Urinary bladder (tissue), 3 donors: ENCODE measurements at regions not wholly inside any gene's neighbourhood (a gene's known extent, or its start where the extent isn't known, plus 50 kb on each side); places are given as distances from the start of the nearest gene placed in this dataset.

Source experiments
- DNase-seq: peaks from one replicate; pipeline ENCODE4 v3.0.0-alpha.2; 2015; ENCODE audit errors: extremely low spot score
- H3K27ac ChIP-seq: one replicate; pipeline ENCODE4 v1.5.1; 2013; ENCODE audit warnings: low read depth, mild to moderate bottlenecking, moderate library complexity
- H3K36me3 ChIP-seq: one replicate; pipeline ENCODE4 v1.6.1; 2013; ENCODE audit warnings: mild to moderate bottlenecking, moderate library complexity; ENCODE audit not compliant: insufficient read depth
- H3K4me1 ChIP-seq: one replicate; pipeline ENCODE4 v1.6.1; 2013; ENCODE audit warnings: mild to moderate bottlenecking, moderate library complexity; ENCODE audit not compliant: insufficient read depth
- H3K4me3 ChIP-seq: one replicate; pipeline ENCODE4 v1.5.1; 2013; ENCODE audit warnings: low read depth, low read length
- WGBS: extraction: QIAGEN DNeasy Blood & Tissue Kit; methylation state at CpG from one replicate; pipeline ENCODE4 v1.1.7; 2013; 5-methylcytosine and 5-hydroxymethylcytosine counted together
- donor health status: healthy with polysubstance abuse.
- donor health status: healthy.

- no peak for DNase-seq
- no peaks in the 10 kb centered on the region for H3K36me3 ChIP-seq
- no peak overlapping the region for H3K27ac ChIP-seq
Measured at GRCh38 chr4:81666491-81666890, 194.8 kb upstream of the RASGEF1B start.

GRCh38 chr4:81665649-81666048 is 193.9 kb upstream of the RASGEF1B start:
- H3K4me3 ChIP-seq = no peak overlapping the region
- no peaks in the 10 kb centered on the region for H3K4me1 ChIP-seq
- WGBS = 92% methylated on average over 1 of the region's 1 CpG
- H3K36me3 ChIP-seq = no peaks in the 10 kb centered on the region
- no peak overlapping the region for H3K27ac ChIP-seq
- no peak for DNase-seq

More at GRCh38 chr4:81666491-81666890, 194.8 kb upstream of the RASGEF1B start:
- H3K4me1 ChIP-seq = no peaks in the 10 kb centered on the region
- no peak overlapping the region for H3K4me3 ChIP-seq

GRCh38 chr4:81665045-81665444 is 193.3 kb upstream of the RASGEF1B start:
- no peaks in the 10 kb centered on the region for H3K36me3 ChIP-seq
- no peak overlapping the region for H3K4me3 ChIP-seq
- no peaks in the 10 kb centered on the region for H3K4me1 ChIP-seq
- no peak overlapping the region for H3K27ac ChIP-seq
- DNase-seq = no peak

- WGBS = 63% methylated on average over 4 of the region's 4 CpGs
- Histone ChIP-seq H3K27ac (no peak overlapping the region), H3K36me3 (no peaks in the 10 kb centered on the region), H3K4me1 (no peaks in the 10 kb centered on the region), H3K4me3 (no peak overlapping the region)
- DNase-seq = no peak
Measured at GRCh38 chr4:81664079-81664478, 192.4 kb upstream of the RASGEF1B start.

- Histone ChIP-seq H3K36me3 (no peaks in the 10 kb centered on the region), H3K27ac (no peak overlapping the region), H3K4me1 (no peaks in the 10 kb centered on the region), H3K4me3 (no peak overlapping the region)
- 74% methylated on average over 2 of the region's 2 CpGs for WGBS
- DNase-seq = no peak
Measured at GRCh38 chr4:81663368-81663767, 191.7 kb upstream of the RASGEF1B start.

- no peak overlapping the region for H3K27ac ChIP-seq
- DNase-seq = no peak
- H3K4me3 ChIP-seq = no peak overlapping the region
- H3K4me1 ChIP-seq = no peaks in the 10 kb centered on the region
- H3K36me3 ChIP-seq = no peaks in the 10 kb centered on the region
Measured at GRCh38 chr4:81659051-81659450, 187.3 kb upstream of the RASGEF1B start.

GRCh38 chr4:81652069-81652478 is 180.4 kb upstream of the RASGEF1B start:
- Histone ChIP-seq H3K4me3 (no peak overlapping the region), H3K27ac (no peak overlapping the region), H3K4me1 (no peaks in the 10 kb centered on the region), H3K36me3 (no peaks in the 10 kb centered on the region)
- DNase-seq = no peak
- WGBS = 87% methylated on average over 2 of the region's 2 CpGs

- no peak for DNase-seq
- Histone ChIP-seq H3K36me3 (no peaks in the 10 kb centered on the region), H3K27ac (no peak overlapping the region), H3K4me1 (no peaks in the 10 kb centered on the region), H3K4me3 (no peak overlapping the region)
- WGBS = 49% methylated on average over 1 of the region's 1 CpG
Measured at GRCh38 chr4:81651243-81651899, 179.7 kb upstream of the RASGEF1B start.

- no peak overlapping the region for H3K27ac ChIP-seq
- H3K4me1 ChIP-seq = no peaks in the 10 kb centered on the region
- no peak overlapping the region for H3K4me3 ChIP-seq
- DNase-seq = no peak
- no peaks in the 10 kb centered on the region for H3K36me3 ChIP-seq
- WGBS = 50% methylated on average over 3 of the region's 3 CpGs
Measured at GRCh38 chr4:81650606-81651242, 179.0 kb upstream of the RASGEF1B start.

- no peak for DNase-seq
- Histone ChIP-seq H3K36me3 (no peaks in the 10 kb centered on the region), H3K27ac (no peak overlapping the region), H3K4me1 (no peaks in the 10 kb centered on the region), H3K4me3 (no peak overlapping the region)
- WGBS = 52% methylated on average over 4 of the region's 4 CpGs
Measured at GRCh38 chr4:81648576-81649275, 177.0 kb upstream of the RASGEF1B start.

GRCh38 chr4:81647388-81647787 is 175.7 kb upstream of the RASGEF1B start:
- no peak for DNase-seq
- Histone ChIP-seq H3K27ac (no peak overlapping the region), H3K4me3 (no peak overlapping the region), H3K36me3 (no peaks in the 10 kb centered on the region), H3K4me1 (no peaks in the 10 kb centered on the region)
- WGBS = 91% methylated on average over 2 of the region's 2 CpGs

GRCh38 chr4:81642543-81642942 is 170.8 kb upstream of the RASGEF1B start:
- 68% methylated on average over 3 of the region's 3 CpGs for WGBS
- Histone ChIP-seq H3K36me3 (no peaks in the 10 kb centered on the region), H3K27ac (no peak overlapping the region), H3K4me3 (no peak overlapping the region), H3K4me1 (no peaks in the 10 kb centered on the region)
- no peak for DNase-seq

GRCh38 chr4:81639248-81639647 is 167.5 kb upstream of the RASGEF1B start:
- WGBS = 98% methylated on average over 1 of the region's 1 CpG
- H3K36me3 ChIP-seq = no peaks in the 10 kb centered on the region
- H3K4me3 ChIP-seq = no peak overlapping the region

GRCh38 chr4:81638698-81639097 is 167.0 kb upstream of the RASGEF1B start:
- 100% methylated on average over 1 of the region's 1 CpG for WGBS
- no peaks in the 10 kb centered on the region for H3K36me3 ChIP-seq
- H3K4me3 ChIP-seq = no peak overlapping the region
- no peak for DNase-seq
- no peak overlapping the region for H3K27ac ChIP-seq
- no peaks in the 10 kb centered on the region for H3K4me1 ChIP-seq

More at GRCh38 chr4:81639248-81639647, 167.5 kb upstream of the RASGEF1B start:
- no peak overlapping the region for H3K27ac ChIP-seq
- DNase-seq = no peak
- no peaks in the 10 kb centered on the region for H3K4me1 ChIP-seq
